ENCODE measurements at regions not wholly inside any gene's neighbourhood (a gene's known extent, or its start where the extent isn't known, plus 50 kb on each side); places are given as distances from the start of the nearest gene placed in this dataset.

- H3K27ac ChIP-seq (ENCODE audit: low read depth, low read length) = no peak overlapping the region
- WGBS, 3 donors = 47 to 48% (median 47%) methylated on average over 2 of the region's 2 CpGs
Observed at GRCh38 chr5:126093041-126093440, 330.2 kb upstream of the GRAMD2B start.

- WGBS, 3 donors = 93 to 94% (median 93%) methylated on average over 5 of the region's 5 CpGs
- no peak overlapping the region for H3K27ac ChIP-seq (ENCODE audit: low read depth, low read length)
Observed at GRCh38 chr5:126093718-126094117, 329.5 kb upstream of the GRAMD2B start.

DNA sequence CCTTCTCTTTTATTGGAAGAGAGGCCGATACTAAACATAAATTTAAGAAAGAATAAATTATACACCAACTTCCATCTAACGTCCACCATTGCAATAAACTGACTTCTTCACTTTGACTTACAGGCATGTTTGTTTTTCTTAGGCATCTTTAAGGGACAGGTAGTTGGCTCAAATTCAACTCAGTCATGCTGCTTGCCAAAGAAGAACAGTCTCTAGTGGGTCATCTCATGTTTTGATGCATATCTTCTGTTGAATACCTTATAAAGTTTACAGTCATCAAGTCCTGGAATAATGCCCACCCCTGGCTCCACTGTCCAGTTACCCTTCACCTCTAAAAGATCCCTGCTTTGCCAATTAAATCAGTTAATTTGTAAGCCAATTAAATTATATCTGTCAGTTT lies 328.2 kb upstream of the GRAMD2B start:
- no peak overlapping the region for H3K27ac ChIP-seq (ENCODE audit: low read depth, low read length)
- 73 to 85% (median 78%) methylated on average over 2 of the region's 2 CpGs for WGBS, 3 donors

DNA sequence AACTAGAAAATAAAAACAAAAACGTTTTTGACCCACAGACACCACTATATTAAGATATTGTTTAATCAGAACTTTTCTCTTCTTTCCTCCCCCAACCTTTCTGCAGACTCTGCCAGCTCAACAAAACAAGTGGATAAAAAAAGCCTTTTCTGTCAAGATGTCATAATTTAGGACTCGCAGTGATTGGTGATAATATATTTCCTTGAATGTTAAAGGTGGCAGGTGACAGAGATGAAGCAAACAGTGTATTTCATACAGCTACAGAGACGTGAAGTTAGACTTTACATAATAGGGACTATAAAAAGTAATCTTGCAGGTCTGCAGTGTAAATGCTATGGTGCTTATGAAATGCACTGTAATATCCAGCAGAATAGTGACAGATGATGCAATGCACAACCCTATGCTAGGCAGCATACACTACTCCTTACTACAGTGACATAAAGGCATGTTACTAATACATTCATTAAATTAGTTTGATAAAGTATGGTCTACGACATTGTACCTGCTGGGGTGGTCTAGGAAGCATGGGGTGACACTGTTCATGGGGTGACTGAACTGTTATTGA lies 326.7 kb upstream of the GRAMD2B start:
- WGBS, 3 donors = 61 to 66% (median 62%) methylated on average over 4 of the region's 4 CpGs
- no peak overlapping the region for H3K27ac ChIP-seq (ENCODE audit: low read depth, low read length)

DNA sequence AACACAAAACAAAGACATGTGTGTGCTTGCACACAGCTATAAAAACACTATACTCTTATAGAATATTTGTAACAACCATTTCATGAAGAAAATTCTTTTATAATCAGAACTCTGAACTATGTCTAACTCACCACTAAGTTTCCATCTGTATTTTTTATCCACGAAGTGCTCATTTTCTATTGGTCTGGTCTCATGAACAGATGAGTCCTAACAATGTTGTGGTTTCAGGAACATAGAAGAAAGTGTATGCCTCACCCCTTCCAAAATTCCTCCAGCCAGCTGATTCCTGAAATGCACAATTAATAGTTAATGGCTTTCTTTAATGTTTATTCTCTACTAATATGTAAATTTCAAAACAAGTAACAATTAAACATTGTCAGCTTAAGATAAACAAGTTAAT lies 325.3 kb upstream of the GRAMD2B start:
- H3K27ac ChIP-seq (ENCODE audit: low read depth, low read length) = no peak overlapping the region
- WGBS, 3 donors = 74 to 90% (median 80%) methylated on average over 1 of the region's 1 CpG

DNA sequence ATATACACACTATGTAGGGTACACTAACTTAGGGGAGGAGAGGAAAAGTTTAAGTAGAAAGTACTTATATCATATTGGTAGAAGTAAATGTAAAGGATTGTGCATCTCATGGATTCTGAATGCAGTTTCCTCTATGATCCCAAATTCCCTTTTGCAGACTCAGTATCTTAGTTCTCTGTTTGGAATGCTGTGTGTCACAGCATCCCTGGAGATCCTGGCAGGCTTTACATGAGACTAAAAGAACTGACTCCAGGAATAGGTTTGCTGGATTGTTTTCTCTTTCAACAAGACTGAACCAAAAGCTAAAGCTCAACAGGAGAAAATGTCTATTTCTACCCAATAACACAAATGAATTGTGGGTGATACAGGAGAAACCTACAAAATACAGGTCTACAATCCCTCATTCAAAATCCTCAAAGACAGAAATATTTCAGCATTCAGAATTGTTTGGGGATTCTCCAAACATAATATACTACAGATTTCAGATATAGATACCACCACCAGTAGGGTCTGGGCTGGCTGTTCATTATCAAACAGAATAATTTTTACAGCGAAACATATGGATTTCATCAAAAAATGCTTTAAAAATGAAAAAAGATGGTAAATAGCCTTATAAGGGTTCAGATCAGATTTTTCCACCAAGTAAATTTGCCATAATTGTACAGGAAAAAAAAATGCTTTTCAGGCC lies 324.7 kb upstream of the GRAMD2B start:
- no peak overlapping the region for H3K27ac ChIP-seq (ENCODE audit: low read depth, low read length)
- WGBS, 3 donors = 85 to 90% (median 86%) methylated on average over 1 of the region's 1 CpG

DNA sequence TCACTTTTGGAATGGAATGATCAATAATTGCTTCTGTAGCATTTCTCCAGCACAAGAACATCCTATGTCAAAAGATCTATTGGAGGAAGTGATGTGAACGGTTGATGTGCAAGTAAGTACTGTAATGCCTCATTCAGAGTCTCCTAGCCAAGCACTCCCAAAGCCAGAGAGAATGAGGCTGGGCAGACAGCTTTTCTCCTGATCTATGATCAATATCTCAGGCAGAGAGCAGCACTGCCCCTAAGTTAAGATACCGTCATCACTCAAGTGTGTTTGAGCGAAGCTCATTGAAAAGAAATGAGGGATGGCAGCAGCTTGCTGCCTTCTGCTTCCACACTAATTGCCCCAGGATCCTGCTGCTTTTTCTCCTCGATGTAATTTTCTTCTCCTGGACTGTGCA lies 324.1 kb upstream of the GRAMD2B start:
- H3K27ac ChIP-seq (ENCODE audit: low read depth, low read length) = no peak overlapping the region
- WGBS, 3 donors = 75 to 83% (median 82%) methylated on average over 4 of the region's 4 CpGs

GRCh38 chr5:126100767-126101166 lies 322.4 kb upstream of the GRAMD2B start:
- WGBS, 3 donors = 46 to 70% (median 52%) methylated on average over 5 of the region's 5 CpGs
- no peak overlapping the region for H3K27ac ChIP-seq (ENCODE audit: low read depth, low read length)

- WGBS, 3 donors = 77 to 89% (median 84%) methylated on average over 4 of the region's 4 CpGs
- H3K27ac ChIP-seq (ENCODE audit: low read depth, low read length) = no peak overlapping the region
Observed at GRCh38 chr5:126101901-126102300, 321.3 kb upstream of the GRAMD2B start.

- H3K27ac ChIP-seq (ENCODE audit: low read depth, low read length) = no peak overlapping the region
Observed at GRCh38 chr5:126103050-126103449, 320.2 kb upstream of the GRAMD2B start.

DNA sequence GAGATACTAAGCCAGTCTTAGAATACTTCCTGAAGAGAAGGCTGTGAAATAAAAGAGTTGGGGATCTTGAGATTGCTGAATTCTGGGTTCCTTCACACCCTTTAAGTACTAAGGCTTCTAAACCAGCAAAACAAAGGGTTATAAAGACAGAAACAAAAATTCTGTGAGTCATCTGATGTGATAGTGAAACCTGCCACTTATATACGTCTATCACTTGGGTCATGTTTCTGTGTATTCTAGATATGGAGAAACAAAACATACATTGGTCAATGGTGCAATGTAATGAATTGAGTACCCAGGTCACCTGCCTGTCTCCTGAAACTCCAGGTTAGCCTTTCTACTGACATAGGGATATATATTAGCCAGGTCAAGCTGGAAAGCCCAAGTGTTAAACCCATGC lies 319.3 kb upstream of the GRAMD2B start:
- no peak overlapping the region for H3K27ac ChIP-seq (ENCODE audit: low read depth, low read length)
- WGBS, 3 donors = 60 to 83% (median 74%) methylated on average over 1 of the region's 1 CpG

DNA sequence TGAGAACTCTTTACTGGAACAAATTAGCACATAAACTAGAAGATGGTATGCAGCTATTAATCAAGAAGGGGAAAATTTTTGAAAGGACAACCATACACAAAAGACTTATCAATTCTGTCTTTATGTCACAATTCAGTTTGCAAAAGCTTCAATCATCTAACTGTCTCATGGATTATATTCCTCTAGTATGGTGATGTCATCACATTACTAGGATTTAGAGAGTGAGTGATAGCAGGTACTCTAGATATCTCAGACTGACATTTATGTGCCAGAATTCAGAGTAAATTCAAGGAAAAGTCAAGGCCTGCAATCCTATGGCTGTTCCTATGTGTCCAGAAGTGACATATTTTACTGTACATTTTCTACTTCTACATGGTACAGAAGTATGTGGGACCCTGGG lies 318.9 kb upstream of the GRAMD2B start:
- no peak overlapping the region for H3K27ac ChIP-seq (ENCODE audit: low read depth, low read length)

GRCh38 chr5:126104951-126105350 lies 318.3 kb upstream of the GRAMD2B start:
- H3K27ac ChIP-seq (ENCODE audit: low read depth, low read length) = no peak overlapping the region
- WGBS, 3 donors = 0% methylated on average over 1 of the region's 1 CpG

DNA sequence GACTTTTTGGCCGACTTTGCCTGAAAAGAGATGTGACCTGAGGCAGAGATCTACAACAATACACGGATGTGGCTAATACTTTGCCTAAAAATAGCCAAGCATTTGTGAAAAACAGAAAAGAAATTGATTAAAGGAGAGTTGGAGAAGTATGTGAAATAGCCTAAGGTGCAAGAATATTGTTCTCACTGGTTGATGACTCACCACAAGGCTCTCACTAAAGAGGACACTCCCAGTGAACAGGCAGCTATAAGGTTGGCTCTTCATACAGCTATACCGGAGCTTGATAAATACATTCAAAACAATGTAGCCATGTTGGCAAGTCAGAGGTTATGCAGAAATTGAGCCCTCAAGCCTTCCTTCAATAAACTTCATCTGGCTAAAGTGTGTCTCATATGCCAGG lies 317.2 kb upstream of the GRAMD2B start:
- no peak overlapping the region for H3K27ac ChIP-seq (ENCODE audit: low read depth, low read length)
- WGBS, 3 donors = 62 to 77% (median 73%) methylated on average over 3 of the region's 3 CpGs

DNA sequence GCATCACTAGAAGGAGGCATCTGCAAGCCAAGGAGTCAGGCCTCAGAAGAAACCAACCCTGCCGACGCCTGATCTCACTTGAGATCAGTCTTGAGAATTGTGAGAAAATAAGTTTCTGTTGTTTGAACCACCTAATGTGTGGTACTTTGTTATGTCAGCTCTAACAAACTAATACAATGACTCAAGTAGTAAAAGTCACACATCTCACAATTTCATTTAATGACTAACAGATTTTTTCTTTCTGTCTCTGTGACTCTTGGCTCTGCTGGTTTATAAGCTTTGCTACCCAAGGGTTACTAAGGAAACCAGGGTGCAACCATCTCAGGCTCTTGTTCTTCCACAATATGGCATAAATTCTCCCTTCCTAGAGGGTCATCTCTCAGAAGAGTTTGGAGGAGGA lies 315.8 kb upstream of the GRAMD2B start:
- WGBS, 3 donors = 92 to 97% (median 93%) methylated on average over 2 of the region's 2 CpGs
- no peak overlapping the region for H3K27ac ChIP-seq (ENCODE audit: low read depth, low read length)

DNA sequence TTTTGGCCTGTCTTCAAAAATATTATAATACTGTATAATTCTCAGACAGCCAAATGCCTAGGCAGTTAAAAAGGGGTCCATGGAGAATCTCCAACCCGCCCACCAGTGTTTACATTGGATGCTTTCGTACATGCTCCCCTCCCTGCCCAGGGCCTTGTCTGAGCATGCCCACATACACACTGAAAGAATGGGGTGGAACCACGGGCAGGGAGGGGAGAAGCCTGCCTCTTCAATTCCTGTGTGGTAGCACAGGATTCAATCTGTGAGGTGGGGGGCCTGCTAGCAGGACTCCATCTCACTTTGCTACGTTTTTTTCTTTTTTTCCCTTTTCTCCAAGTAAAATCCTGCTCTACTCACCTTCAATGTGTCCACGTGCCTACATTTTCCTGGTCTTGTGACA lies 314.7 kb upstream of the GRAMD2B start:
- WGBS, 3 donors = 67 to 79% (median 74%) methylated on average over 5 of the region's 5 CpGs
- H3K27ac ChIP-seq (ENCODE audit: low read depth, low read length) = no peak overlapping the region

DNA sequence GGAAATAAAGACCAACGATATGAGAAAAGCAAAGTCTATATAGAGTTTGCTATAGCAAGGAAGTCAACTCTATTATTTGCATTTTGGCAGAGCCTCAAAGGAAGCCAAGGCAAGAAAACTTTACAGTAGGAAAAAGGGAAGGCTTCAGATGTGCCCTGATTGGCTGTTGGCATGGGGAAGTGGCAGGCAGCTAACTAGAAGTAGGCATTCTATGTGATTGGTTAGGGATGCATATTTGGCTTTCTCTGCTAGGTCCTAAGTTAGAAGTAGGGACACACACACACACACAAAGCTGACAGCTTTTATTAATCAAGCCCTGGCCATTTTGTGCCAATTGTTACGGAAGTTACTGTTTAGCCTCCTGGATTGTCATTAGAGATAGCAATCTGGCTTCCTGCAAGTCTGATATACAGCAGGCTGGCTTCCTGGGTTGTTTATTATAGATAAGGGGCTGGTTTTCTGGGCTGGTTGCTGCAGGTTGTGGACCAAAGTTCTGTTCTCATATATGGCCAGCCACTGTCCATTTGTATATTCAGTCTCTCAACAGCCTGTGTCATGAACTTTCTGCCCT lies 308.1 kb upstream of the GRAMD2B start:
- H3K27ac ChIP-seq (ENCODE audit: low read depth, low read length) = no peak overlapping the region
- 69 to 72% (median 70%) methylated on average over 2 of the region's 2 CpGs for WGBS, 3 donors

DNA sequence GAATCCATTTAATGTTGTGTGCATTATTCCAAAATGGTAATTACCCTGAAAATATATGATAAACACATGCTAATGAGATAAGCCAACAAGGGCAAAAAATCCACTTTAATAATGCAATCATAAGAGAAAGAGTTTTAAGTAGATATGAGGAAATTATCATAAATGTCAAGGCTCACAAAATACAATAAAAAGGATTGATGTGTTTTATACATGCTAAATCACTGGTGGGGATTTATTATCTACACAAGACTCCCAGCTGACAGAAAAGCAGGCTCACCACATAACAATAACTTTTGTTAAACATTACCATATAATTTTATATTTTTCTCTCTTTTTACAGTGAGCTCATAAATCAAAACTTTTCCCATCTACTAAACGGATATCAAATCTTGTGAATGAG lies 306.2 kb upstream of the GRAMD2B start:
- 32 to 57% (median 53%) methylated on average over 1 of the region's 1 CpG for WGBS, 3 donors
- H3K27ac ChIP-seq (ENCODE audit: low read depth, low read length) = no peak overlapping the region

DNA sequence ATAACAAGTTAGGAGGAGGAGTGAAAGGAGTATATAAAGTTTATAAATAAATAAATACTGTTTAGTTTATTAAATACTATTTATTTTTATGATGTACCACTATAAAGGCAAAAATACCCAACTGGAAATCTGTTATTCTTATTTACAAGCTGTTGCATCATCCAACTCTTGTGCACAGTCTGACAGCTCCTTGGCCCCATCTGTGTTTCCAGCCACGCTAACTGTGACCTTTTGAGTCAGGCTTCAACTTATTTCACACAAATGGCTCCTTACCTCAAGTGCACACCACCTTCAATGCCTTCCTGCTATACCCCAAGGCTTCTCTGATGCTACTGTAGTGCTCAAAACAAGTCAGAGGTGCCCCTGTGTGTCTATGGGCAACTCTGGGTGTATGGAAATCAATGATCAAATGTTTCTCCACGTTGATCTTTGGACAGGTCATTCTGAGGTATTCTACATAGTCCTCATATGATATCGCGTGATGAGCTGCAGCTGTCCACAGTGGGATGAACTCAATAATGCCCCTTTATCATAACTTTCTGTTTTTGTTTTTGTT lies 303.2 kb upstream of the GRAMD2B start:
- H3K27ac ChIP-seq (ENCODE audit: low read depth, low read length) = no peak overlapping the region
- 73 to 88% (median 88%) methylated on average over 4 of the region's 4 CpGs for WGBS, 3 donors

DNA sequence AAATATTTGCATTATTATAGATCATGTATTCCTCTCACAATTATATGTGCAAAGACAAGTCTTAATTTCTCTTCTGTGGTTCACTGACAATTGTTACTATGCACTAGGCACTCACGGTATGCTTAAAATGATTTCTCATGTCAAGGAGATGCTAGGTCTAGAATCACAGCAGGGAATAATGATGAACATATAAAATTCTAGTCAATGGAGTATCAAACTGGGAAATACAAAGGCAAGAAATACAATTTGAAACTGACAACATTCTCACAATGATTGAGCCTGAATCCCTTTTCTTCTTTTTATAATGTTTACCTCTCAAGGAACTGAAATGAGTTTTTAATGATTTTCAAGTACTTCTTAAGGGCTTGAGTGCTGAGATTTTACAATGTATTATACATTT lies 302.3 kb upstream of the GRAMD2B start:
- H3K27ac ChIP-seq (ENCODE audit: low read depth, low read length) = no peak overlapping the region
- 90 to 94% (median 92%) methylated on average over 1 of the region's 1 CpG for WGBS, 3 donors
